ENCODE measurements at regions not wholly inside any gene's neighbourhood (a gene's known extent, or its start where the extent isn't known, plus 50 kb on each side); places are given as distances from the start of the nearest gene placed in this dataset.

- TF ChIP-seq, protein P1, sequence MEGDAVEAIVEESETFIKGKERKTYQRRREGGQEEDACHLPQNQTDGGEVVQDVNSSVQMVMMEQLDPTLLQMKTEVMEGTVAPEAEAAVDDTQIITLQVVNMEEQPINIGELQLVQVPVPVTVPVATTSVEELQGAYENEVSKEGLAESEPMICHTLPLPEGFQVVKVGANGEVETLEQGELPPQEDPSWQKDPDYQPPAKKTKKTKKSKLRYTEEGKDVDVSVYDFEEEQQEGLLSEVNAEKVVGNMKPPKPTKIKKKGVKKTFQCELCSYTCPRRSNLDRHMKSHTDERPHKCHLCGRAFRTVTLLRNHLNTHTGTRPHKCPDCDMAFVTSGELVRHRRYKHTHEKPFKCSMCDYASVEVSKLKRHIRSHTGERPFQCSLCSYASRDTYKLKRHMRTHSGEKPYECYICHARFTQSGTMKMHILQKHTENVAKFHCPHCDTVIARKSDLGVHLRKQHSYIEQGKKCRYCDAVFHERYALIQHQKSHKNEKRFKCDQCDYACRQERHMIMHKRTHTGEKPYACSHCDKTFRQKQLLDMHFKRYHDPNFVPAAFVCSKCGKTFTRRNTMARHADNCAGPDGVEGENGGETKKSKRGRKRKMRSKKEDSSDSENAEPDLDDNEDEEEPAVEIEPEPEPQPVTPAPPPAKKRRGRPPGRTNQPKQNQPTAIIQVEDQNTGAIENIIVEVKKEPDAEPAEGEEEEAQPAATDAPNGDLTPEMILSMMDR (IDR thresholded peaks at IDR 0.05) = no peak
- TF ChIP-seq POLR2A (IDR thresholded peaks at IDR 0.05) = no peak
Measured at GRCh38 chrX:25226151-25226550, 210.4 kb upstream of the ARX start.
